ENCODE measurements at regions not wholly inside any gene's neighbourhood (a gene's known extent, or its start where the extent isn't known, plus 50 kb on each side); places are given as distances from the start of the nearest gene placed in this dataset.

DNA sequence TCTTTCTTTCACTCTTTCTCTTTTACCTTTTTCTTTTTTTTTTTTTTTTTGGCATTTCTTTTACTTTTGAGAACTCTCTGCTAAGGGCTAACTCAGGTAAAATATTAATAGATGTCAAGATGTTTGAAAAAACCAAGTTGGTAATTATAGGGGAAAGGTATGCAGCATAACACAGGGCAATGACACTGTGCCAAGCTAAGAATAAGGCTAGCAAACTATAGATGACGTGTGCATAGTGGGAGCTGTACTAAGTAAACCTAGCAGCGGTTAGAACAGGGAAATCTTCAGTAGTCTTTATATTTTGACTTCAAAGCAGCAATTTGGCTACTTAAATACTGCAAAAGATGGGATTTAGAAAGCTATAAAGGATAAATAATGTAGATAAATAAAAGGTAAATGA lies 415.4 kb upstream of the RGPD4 start:
- TF ChIP-seq, protein P1, sequence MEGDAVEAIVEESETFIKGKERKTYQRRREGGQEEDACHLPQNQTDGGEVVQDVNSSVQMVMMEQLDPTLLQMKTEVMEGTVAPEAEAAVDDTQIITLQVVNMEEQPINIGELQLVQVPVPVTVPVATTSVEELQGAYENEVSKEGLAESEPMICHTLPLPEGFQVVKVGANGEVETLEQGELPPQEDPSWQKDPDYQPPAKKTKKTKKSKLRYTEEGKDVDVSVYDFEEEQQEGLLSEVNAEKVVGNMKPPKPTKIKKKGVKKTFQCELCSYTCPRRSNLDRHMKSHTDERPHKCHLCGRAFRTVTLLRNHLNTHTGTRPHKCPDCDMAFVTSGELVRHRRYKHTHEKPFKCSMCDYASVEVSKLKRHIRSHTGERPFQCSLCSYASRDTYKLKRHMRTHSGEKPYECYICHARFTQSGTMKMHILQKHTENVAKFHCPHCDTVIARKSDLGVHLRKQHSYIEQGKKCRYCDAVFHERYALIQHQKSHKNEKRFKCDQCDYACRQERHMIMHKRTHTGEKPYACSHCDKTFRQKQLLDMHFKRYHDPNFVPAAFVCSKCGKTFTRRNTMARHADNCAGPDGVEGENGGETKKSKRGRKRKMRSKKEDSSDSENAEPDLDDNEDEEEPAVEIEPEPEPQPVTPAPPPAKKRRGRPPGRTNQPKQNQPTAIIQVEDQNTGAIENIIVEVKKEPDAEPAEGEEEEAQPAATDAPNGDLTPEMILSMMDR (IDR thresholded peaks at IDR 0.05), result no peak
- no peak for TF ChIP-seq POLR2A (IDR thresholded peaks at IDR 0.05)

Data from uterus (tissue), 2 donors.